Stomach (tissue), 4 donors: ENCODE measurements at regions not wholly inside any gene's neighbourhood (a gene's known extent, or its start where the extent isn't known, plus 50 kb on each side); places are given as distances from the start of the nearest gene placed in this dataset.

Experiments used
- CTCF ChIP-seq, 7 experiments: fragments of 450-650 bp in 4 of 7; fragments of 200-600 bp in 3 of 7; sonication (generic) in 3 of 7; IDR thresholded peaks; one replicate each; pipeline ENCODE4 v1.5.1; 2016 to 2019; ENCODE audit warnings: antibody characterized with exemption in 7 of 7, control low read depth in 2 of 7, mild to moderate bottlenecking in 1 of 7
- EP300 ChIP-seq: sonication (generic); formaldehyde crosslinking; IDR thresholded peaks from one replicate; pipeline ENCODE4 v1.6.1; 2017; ENCODE audit warnings: antibody characterized with exemption
- POLR2A ChIP-seq, 4 donors: fragments of 450-650 bp; IDR thresholded peaks; one replicate each; pipeline ENCODE4 v1.6.1; 2016; ENCODE audit warnings: antibody characterized with exemption in 4 of 4, control low read depth in 2 of 4, mild to moderate bottlenecking in 1 of 4, moderate library complexity in 1 of 4

GRCh38 chr16:75931970-75932369, 205.7 kb upstream of the CPHXL start:
- TF ChIP-seq CTCF (IDR thresholded peaks at IDR 0.05) = no peak
- TF ChIP-seq POLR2A (IDR thresholded peaks at IDR 0.05) = no peak
- TF ChIP-seq EP300 = no peak
